ENCODE measurements at regions not wholly inside any gene's neighbourhood (a gene's known extent, or its start where the extent isn't known, plus 50 kb on each side); places are given as distances from the start of the nearest gene placed in this dataset.

DNA sequence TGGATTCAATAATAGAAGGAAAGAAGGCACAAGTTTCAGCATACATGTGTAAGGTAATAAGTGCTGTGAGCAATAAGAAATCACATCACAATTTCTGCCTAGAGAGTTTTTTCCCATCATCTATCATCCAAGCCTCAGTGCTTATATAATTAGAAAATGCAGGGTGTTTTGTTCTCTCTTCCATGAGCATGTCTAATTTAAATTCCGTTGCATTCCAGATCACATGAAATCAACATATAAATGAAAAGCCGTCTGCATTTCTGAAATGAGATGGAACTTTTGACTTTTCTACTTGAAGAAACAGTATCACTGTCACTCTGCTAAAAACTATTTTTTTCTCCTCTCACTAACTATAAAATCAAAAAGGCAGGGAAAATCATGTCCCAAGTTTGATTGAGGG lies 74.5 kb upstream of the CD2AP start:
- TF ChIP-seq CTCF (IDR thresholded peaks at IDR 0.05; ENCODE audit: control insufficient read depth, insufficient read depth, low read depth, low read length, missing control alignments) = no peak

GRCh38 chr6:47403801-47404200 lies 73.8 kb upstream of the CD2AP start:
- no peak overlapping the region for H3K4me3 ChIP-seq (ENCODE audit: control insufficient read depth, low read depth, low read length)
- no peak for DNase-seq (ENCODE audit: low read depth)
- no peak for TF ChIP-seq CTCF (IDR thresholded peaks at IDR 0.05; ENCODE audit: control insufficient read depth, insufficient read depth, low read depth, low read length, missing control alignments)

More for the DNA sequence above, 74.5 kb upstream of the CD2AP start:
- DNase-seq (ENCODE audit: low read depth) = no peak
- H3K4me3 ChIP-seq (ENCODE audit: control insufficient read depth, low read depth, low read length) = no peak overlapping the region

DNA sequence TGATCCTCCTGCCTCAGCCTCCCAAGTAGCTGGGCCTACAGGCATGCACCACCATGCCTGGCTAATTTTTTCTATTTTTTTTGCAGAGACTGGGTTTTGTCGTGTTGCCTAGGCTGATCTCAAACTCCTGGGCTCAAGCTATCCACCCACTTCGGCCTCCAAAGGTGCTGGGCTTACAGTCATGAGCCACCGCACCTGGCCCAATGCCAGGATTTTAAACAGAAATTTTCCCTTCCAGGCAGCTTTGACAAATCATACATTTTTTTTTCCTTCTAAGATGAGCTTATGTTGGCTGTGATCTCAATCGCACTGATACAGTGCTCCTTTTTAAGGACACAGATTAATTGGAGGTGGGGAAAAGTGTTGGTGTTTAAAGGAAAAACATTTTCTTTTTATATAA lies 73.2 kb upstream of the CD2AP start:
- no peak for DNase-seq (ENCODE audit: low read depth)

DNA sequence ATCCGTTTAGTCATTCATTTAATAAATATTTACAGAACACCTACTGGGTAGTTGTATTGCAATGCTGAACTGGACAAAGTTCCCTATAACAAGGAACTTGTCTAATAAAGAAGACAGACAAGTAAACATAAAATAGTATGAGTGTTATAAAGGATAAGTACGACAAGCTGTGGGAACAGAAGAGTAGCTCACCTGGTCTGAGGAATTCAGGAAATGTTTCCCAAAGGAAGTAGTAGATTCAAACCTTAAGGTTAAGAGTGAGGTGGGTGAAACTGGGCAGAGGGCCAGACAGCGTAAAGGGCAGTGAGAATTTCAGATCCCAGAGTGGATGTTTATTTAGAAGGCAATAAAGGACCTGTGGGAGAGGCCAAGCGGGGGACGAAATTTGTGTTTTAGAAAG lies 72.3 kb upstream of the CD2AP start:
- TF ChIP-seq CTCF (IDR thresholded peaks at IDR 0.05; ENCODE audit: control insufficient read depth, insufficient read depth, low read depth, low read length, missing control alignments) = no peak
- DNase-seq (ENCODE audit: low read depth) = no peak
- H3K4me3 ChIP-seq (ENCODE audit: control insufficient read depth, low read depth, low read length) = no peak overlapping the region

More for the DNA sequence above, 73.2 kb upstream of the CD2AP start:
- H3K4me3 ChIP-seq (ENCODE audit: control insufficient read depth, low read depth, low read length) = no peak overlapping the region
- no peak for TF ChIP-seq CTCF (IDR thresholded peaks at IDR 0.05; ENCODE audit: control insufficient read depth, insufficient read depth, low read depth, low read length, missing control alignments)

DNA sequence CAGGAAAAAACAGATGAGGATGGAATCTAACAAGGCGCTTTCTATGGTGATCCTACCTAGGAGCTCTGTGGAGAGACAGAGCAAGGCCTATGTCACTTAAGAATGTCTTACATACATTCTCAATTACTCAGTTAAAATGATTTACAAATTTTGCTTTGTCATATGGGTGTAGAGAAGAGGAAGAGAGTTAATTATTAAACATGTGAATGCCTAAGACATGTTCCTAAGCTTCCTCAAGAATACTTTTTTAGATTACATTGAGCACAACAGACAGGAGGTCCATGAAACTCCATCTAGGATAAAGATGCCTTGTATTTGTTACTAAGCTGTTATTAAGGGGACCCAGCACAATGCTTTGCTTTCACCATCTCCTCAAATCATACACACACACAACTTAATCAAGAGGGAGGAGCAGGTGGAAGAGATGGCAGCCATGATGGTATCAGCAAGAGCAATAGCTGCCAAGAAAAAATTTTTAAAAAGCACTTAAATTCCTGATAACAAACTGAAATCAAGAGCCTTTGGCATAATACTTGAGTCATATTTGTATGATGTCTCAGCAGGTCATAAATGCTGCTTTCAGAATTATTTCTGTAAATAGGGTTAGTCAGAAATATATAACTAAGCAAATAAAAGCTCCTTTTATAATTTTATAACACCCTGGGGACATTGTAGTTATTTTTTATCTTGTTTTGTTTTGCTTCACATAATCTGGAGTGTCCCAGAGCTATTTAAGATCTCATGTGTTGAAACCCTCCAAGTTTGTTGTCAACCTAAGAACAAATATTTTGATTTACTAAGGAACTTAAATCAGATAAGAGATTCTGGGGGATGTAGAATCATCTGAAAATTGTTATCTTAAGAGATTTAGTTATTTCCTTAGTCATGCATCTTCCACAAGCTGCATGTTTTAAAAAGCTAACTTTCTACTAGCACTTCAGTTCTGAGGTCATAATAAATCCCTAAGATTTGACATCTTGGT lies 70.0 kb upstream of the CD2AP start:
- DNase-seq (ENCODE audit: low read depth) = peak; percentile 34
- no peak for TF ChIP-seq CTCF (IDR thresholded peaks at IDR 0.05; ENCODE audit: control insufficient read depth, insufficient read depth, low read depth, low read length, missing control alignments)
- H3K4me3 ChIP-seq (ENCODE audit: control insufficient read depth, low read depth, low read length) = no peak overlapping the region

GRCh38 chr6:47413752-47414422 lies 63.7 kb upstream of the CD2AP start:
- peak; percentile 27 for DNase-seq (ENCODE audit: low read depth)
- TF ChIP-seq CTCF (IDR thresholded peaks at IDR 0.05; ENCODE audit: control insufficient read depth, insufficient read depth, low read depth, low read length, missing control alignments) = peak; percentile 90
- peak overlapping the region; percentile 40 for H3K4me3 ChIP-seq (ENCODE audit: control insufficient read depth, low read depth, low read length)

All from AG09309 (cell line).